ENCODE measurements at regions not wholly inside any gene's neighbourhood (a gene's known extent, or its start where the extent isn't known, plus 50 kb on each side); places are given as distances from the start of the nearest gene placed in this dataset.

- no peaks in the 10 kb centered on the region for H3K9me3 ChIP-seq (ENCODE audit: control insufficient read depth, insufficient read depth, low read length)
- no peaks in the 10 kb centered on the region for H3K36me3 ChIP-seq (ENCODE audit: control insufficient read depth, low read length)
- no peaks in the 10 kb centered on the region for H3F3A ChIP-seq (ENCODE audit: control insufficient read depth, insufficient read depth)
- H3K27me3 ChIP-seq (ENCODE audit: control insufficient read depth, low read length) = peaks cover 9% of the 10 kb centered on the region
- H3K4me2 ChIP-seq (ENCODE audit: low read length) = no peak overlapping the region
- no peaks in the 10 kb centered on the region for H3K9me2 ChIP-seq (replicated peaks; ENCODE audit: control insufficient read depth, low read length)
- H3K4me1 ChIP-seq (ENCODE audit: control insufficient read depth, low read length) = no peaks in the 10 kb centered on the region
- no peak for TF ChIP-seq CTCF (IDR thresholded peaks at IDR 0.05; ENCODE audit: low read depth, low read length, poor library complexity, severe bottlenecking)
- TF ChIP-seq EZH2phosphoT487 (IDR thresholded peaks at IDR 0.05; ENCODE audit: borderline replicate concordance, low read length) = no peak
- no peak overlapping the region for H3K4me3 ChIP-seq (ENCODE audit: low read length)
- H3K79me2 ChIP-seq (ENCODE audit: control insufficient read depth, low read length) = no peaks in the 10 kb centered on the region
- H4K20me1 ChIP-seq (ENCODE audit: control insufficient read depth, insufficient read depth, low read depth, low read length) = no peaks in the 10 kb centered on the region
- H3K27ac ChIP-seq (ENCODE audit: low read depth, low read length) = no peak overlapping the region
These were observed 130.7 kb downstream of the BAMBI start for GRCh38 chr10:28807760-28808613.

- H3K4me3 ChIP-seq (ENCODE audit: low read length) = no peak overlapping the region
- no peak overlapping the region for H3K4me2 ChIP-seq (ENCODE audit: low read length)
These were observed 131.4 kb downstream of the BAMBI start for GRCh38 chr10:28808693-28809092.

GRCh38 chr10:28810057-28810870 is 132.9 kb downstream of the BAMBI start:
- Histone ChIP-seq H3K4me1 (ENCODE audit: control insufficient read depth, low read length) (no peaks in the 10 kb centered on the region), H4K20me1 (ENCODE audit: control insufficient read depth, insufficient read depth, low read depth, low read length) (no peaks in the 10 kb centered on the region), H3K4me3 (ENCODE audit: low read length) (no peak overlapping the region), H3K9me2 (replicated peaks; ENCODE audit: control insufficient read depth, low read length) (no peaks in the 10 kb centered on the region), H3F3A (ENCODE audit: control insufficient read depth, insufficient read depth) (no peaks in the 10 kb centered on the region), H3K4me2 (ENCODE audit: low read length) (no peak overlapping the region), H3K9me3 (ENCODE audit: control insufficient read depth, insufficient read depth, low read length) (no peaks in the 10 kb centered on the region), H3K27ac (ENCODE audit: low read depth, low read length) (no peak overlapping the region), H3K27me3 (ENCODE audit: control insufficient read depth, low read length) (peaks cover 9% of the 10 kb centered on the region), H3K36me3 (ENCODE audit: control insufficient read depth, low read length) (no peaks in the 10 kb centered on the region), H3K79me2 (ENCODE audit: control insufficient read depth, low read length) (no peaks in the 10 kb centered on the region)
- TF ChIP-seq CTCF (IDR thresholded peaks at IDR 0.05; ENCODE audit: low read depth, low read length, poor library complexity, severe bottlenecking) = no peak
- no peak for TF ChIP-seq EZH2phosphoT487 (IDR thresholded peaks at IDR 0.05; ENCODE audit: borderline replicate concordance, low read length)

More at GRCh38 chr10:28808693-28809092, 131.4 kb downstream of the BAMBI start:
- no peaks in the 10 kb centered on the region for H3K9me2 ChIP-seq (replicated peaks; ENCODE audit: control insufficient read depth, low read length)
- H3K79me2 ChIP-seq (ENCODE audit: control insufficient read depth, low read length) = no peaks in the 10 kb centered on the region
- no peaks in the 10 kb centered on the region for H3F3A ChIP-seq (ENCODE audit: control insufficient read depth, insufficient read depth)
- peaks cover 9% of the 10 kb centered on the region for H3K27me3 ChIP-seq (ENCODE audit: control insufficient read depth, low read length)
- no peaks in the 10 kb centered on the region for H3K4me1 ChIP-seq (ENCODE audit: control insufficient read depth, low read length)
- TF ChIP-seq EZH2phosphoT487 (IDR thresholded peaks at IDR 0.05; ENCODE audit: borderline replicate concordance, low read length) (no peak), CTCF (IDR thresholded peaks at IDR 0.05; ENCODE audit: low read depth, low read length, poor library complexity, severe bottlenecking) (no peak)
- H4K20me1 ChIP-seq (ENCODE audit: control insufficient read depth, insufficient read depth, low read depth, low read length) = no peaks in the 10 kb centered on the region
- no peak overlapping the region for H3K27ac ChIP-seq (ENCODE audit: low read depth, low read length)
- H3K36me3 ChIP-seq (ENCODE audit: control insufficient read depth, low read length) = no peaks in the 10 kb centered on the region
- H3K9me3 ChIP-seq (ENCODE audit: control insufficient read depth, insufficient read depth, low read length) = no peaks in the 10 kb centered on the region

Data from DOHH2 (cell line).